ENCODE measurements at regions not wholly inside any gene's neighbourhood (a gene's known extent, or its start where the extent isn't known, plus 50 kb on each side); places are given as distances from the start of the nearest gene placed in this dataset.

GRCh38 chr3:20395692-20396091 lies 209.7 kb upstream of the SGO1 start:
- Histone ChIP-seq H3K4me1 (replicated peaks in 1 of 4; ENCODE audit: control insufficient read depth in 3 of 4, insufficient read depth in 4 of 4, low read length in 3 of 4) (peaks cover 0 to 3% (median 0%) of the 10 kb centered on the region in 4 experiments; a peak in 2 of 7 replicates), H3K79me2 (ENCODE audit: control insufficient read depth in 1 of 2, insufficient read depth in 2 of 2, low read length in 2 of 2) (no peaks in the 10 kb centered on the region), H3K36me3 (ENCODE audit: control insufficient read depth in 2 of 4, insufficient read depth in 4 of 4, low read length in 3 of 4) (no peaks in the 10 kb centered on the region), H3K27ac (ENCODE audit: low read depth, low read length) (no peak overlapping the region), H2BK20ac (ENCODE audit: low read length) (no peak overlapping the region), H2AK5ac (ENCODE audit: low read depth, low read length) (no peak overlapping the region), H3K14ac (ENCODE audit: insufficient read length) (no peak overlapping the region), H2BK120ac (replicated peaks; ENCODE audit: low read depth, low read length) (no peak overlapping the region), H2BK12ac (ENCODE audit: low read depth, low read length) (no peak overlapping the region), H3K4ac (replicated peaks; ENCODE audit: insufficient read length, low read depth, low read length) (no peak overlapping the region), H3K9me3 (ENCODE audit: insufficient read depth in 2 of 2, low read depth in 1 of 2, low read length in 1 of 2) (no peaks in the 10 kb centered on the region), H4K20me1 (replicated peaks in 1 of 2; ENCODE audit: control insufficient read depth in 1 of 2, insufficient read depth in 2 of 2, low read length in 2 of 2) (no peaks in the 10 kb centered on the region), H3K4me3 (ENCODE audit: extremely low read depth in 1 of 4, insufficient read depth in 2 of 4, low read depth in 3 of 4, low read length in 4 of 4) (no peak overlapping the region), H3K23ac (ENCODE audit: insufficient read length) (no peak overlapping the region), H3K56ac (replicated peaks; ENCODE audit: insufficient read length, low read depth, low read length) (no peak overlapping the region), H3K23me2 (ENCODE audit: low read depth, low read length) (no peaks in the 10 kb centered on the region), H3K79me1 (ENCODE audit: low read depth, low read length) (no peaks in the 10 kb centered on the region), H4K5ac (ENCODE audit: insufficient read length, low read depth, low read length) (no peak overlapping the region), H2BK5ac (ENCODE audit: low read depth, low read length) (no peak overlapping the region), H3K27me3 (replicated peaks in 1 of 4; ENCODE audit: control insufficient read depth in 3 of 4, extremely low read depth in 1 of 4, insufficient read depth in 3 of 4, low read length in 3 of 4) (no peaks in the 10 kb centered on the region), H4K91ac (replicated peaks; ENCODE audit: insufficient read length, low read length) (no peak overlapping the region), H4K8ac (ENCODE audit: extremely low read depth, insufficient read depth, low read length) (no peak overlapping the region), H3K9ac (replicated peaks in 1 of 4; ENCODE audit: extremely low read depth in 1 of 4, low read depth in 3 of 4, low read length in 3 of 4) (no peak overlapping the region), H2AFZ (ENCODE audit: low read length) (no peak overlapping the region), H3K18ac (ENCODE audit: extremely low read depth, low read length) (no peak overlapping the region), H3K4me2 (ENCODE audit: insufficient read depth in 1 of 2, low read depth in 2 of 2, low read length in 2 of 2) (no peak overlapping the region), H2BK15ac (ENCODE audit: low read length) (no peak overlapping the region)
- DNase-seq (ENCODE audit: low read depth in 1 of 2, low spot score in 2 of 2) (no peak), FAIRE-seq (no peak)
- CTCF ChIA-PET (ENCODE audit: partially characterized antibody), result interaction anchor here (0.7 kb wide), 1 partner anchor 16 kb away, joined by 3 read pairs; no protein-coding TSS in a partner anchor
- POLR2A ChIA-PET (ENCODE audit: partially characterized antibody), result no interaction called here
- 88% methylated on average over 4 of the region's 4 CpGs; no CpG with 5 or more reads in 1 of the 2 experiments for WGBS, 2 experiments (ENCODE audit: extremely low coverage in 1 of 2, insufficient coverage in 1 of 2, insufficient read length in 1 of 2, insufficient replicate concordance in 2 of 2, low coverage in 1 of 2, low lambda C conversion rate in 2 of 2, missing lambda C conversion rate in 1 of 2)
- TF ChIP-seq SP4 (IDR thresholded peaks at IDR 0.05; ENCODE audit: low read length) (no peak), BCL11A (IDR thresholded peaks at IDR 0.05; ENCODE audit: low read depth in 2 of 2, low read length in 2 of 2) (no peak), NRF1 (IDR thresholded peaks at IDR 0.05; ENCODE audit: low read depth, low read length) (no peak), KDM5A (IDR thresholded peaks at IDR 0.05; ENCODE audit: low read length) (no peak)
